Activated CD4-positive, alpha-beta memory T cell treated with anti-CD3 and anti-CD28 coated beads, Interleukin-2, amount 10 ng/mL, durations not matched to agents 7 days and 5 days (primary cell): ENCODE measurements at regions not wholly inside any gene's neighbourhood (a gene's known extent, or its start where the extent isn't known, plus 50 kb on each side); places are given as distances from the start of the nearest gene placed in this dataset.

Experiments
- CTCF ChIA-PET: fragments of 350-600 bp; sonication (Branson Sonifier 250); formaldehyde crosslinking; loops from one replicate; lab custom pipeline; 2021; ENCODE audit warnings: antibody characterized with exemption, inconsistent platforms; lab: Charles Lee
- POLR2A ChIA-PET: fragments of 350-600 bp; sonication (Branson Sonifier 250); formaldehyde crosslinking; loops from one replicate; lab custom pipeline; 2021; ENCODE audit warnings: antibody characterized with exemption; lab: Charles Lee
- DNase-seq: peaks from one replicate; pipeline ENCODE4 v3.0.0-alpha.2; 2020
- H3K27ac Mint-ChIP-seq: one replicate; pipeline ENCODE4 v1.8.0; 2021; ENCODE audit warnings: mild to moderate bottlenecking, mixed read lengths
- H3K27me3 Mint-ChIP-seq: one replicate; pipeline ENCODE4 v1.8.0; 2021; ENCODE audit warnings: mixed read lengths
- H3K36me3 Mint-ChIP-seq: one replicate; pipeline ENCODE4 v1.8.0; 2021; ENCODE audit warnings: low read depth, mixed read lengths
- H3K4me1 Mint-ChIP-seq: one replicate; pipeline ENCODE4 v1.8.0; 2021; ENCODE audit warnings: mixed read lengths
- H3K4me3 Mint-ChIP-seq: one replicate; pipeline ENCODE4 v1.8.0; 2021; ENCODE audit warnings: mild to moderate bottlenecking, mixed read lengths
- H3K9me3 Mint-ChIP-seq: one replicate; pipeline ENCODE4 v1.8.0; 2021; ENCODE audit warnings: mixed read lengths

- Mint-ChIP-seq H3K36me3 (no peaks in the 10 kb centered on the region), H3K27ac (no peak overlapping the region), H3K4me3 (no peak overlapping the region), H3K4me1 (no peaks in the 10 kb centered on the region), H3K9me3 (no peaks in the 10 kb centered on the region), H3K27me3 (no peaks in the 10 kb centered on the region)
- CTCF ChIA-PET, result no interaction called here
- no peak for DNase-seq
- POLR2A ChIA-PET, result no interaction called here
Observed at GRCh38 chr1:244783138-244783537, 52.3 kb upstream of the COX20 start.
